Erythroblast (primary cell): ENCODE measurements at regions not wholly inside any gene's neighbourhood (a gene's known extent, or its start where the extent isn't known, plus 50 kb on each side); places are given as distances from the start of the nearest gene placed in this dataset.

Experiments used
- GATA1 ChIP-seq: IDR thresholded peaks from 2 replicates; pipeline ENCODE4 v1.6.1; 2011; ENCODE audit warnings: low read depth, mild to moderate bottlenecking, control low read depth, low read length, moderate library complexity
- POLR2A ChIP-seq: IDR thresholded peaks from 2 replicates; pipeline ENCODE4 v1.6.1; 2011; ENCODE audit warnings: mild to moderate bottlenecking, low read length

DNA sequence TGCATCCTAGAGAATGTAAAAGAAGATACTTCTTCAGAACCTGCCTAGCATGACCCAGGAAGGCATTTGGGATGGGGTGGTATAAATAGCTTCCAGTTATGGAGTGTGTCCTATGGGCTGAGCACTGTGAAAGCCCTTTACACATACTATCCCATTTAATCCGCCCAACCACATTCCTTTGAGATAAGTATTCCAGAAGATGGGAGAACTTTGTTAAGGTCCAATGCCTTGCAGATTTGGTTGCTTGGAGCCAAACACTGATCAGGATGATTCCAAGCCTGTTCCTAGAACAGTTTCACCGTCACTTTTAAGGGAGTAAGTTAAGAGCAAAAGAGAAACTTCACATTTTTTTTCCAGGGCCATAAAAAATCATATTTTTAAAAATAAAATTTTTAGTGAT is 82.5 kb upstream of the CLMN start:
- TF ChIP-seq POLR2A (no peak), GATA1 (no peak)
